Liver (tissue), 8 donors: ENCODE measurements at regions not wholly inside any gene's neighbourhood (a gene's known extent, or its start where the extent isn't known, plus 50 kb on each side); places are given as distances from the start of the nearest gene placed in this dataset.

Experiments
- DNase-seq: peaks from one replicate; pipeline ENCODE4 v3.0.0-alpha.2; 2017; ENCODE audit warnings: low spot score
- H3K27ac ChIP-seq, 2 donors: one replicate each; pipeline ENCODE4 v1.7.0; 2013; ENCODE audit warnings: inconsistent platforms in 2 of 2, low read length in 2 of 2, control low read depth in 1 of 2, low read depth in 1 of 2, mild to moderate bottlenecking in 1 of 2
- H3K27me3 ChIP-seq, 4 donors: one replicate each; pipeline versions ENCODE4 v1.6.1 to v1.7.0; 2013; ENCODE audit warnings: low read length in 3 of 4, inconsistent platforms in 1 of 4, mild to moderate bottlenecking in 1 of 4, moderate library complexity in 1 of 4; ENCODE audit not compliant: control insufficient read depth in 4 of 4, insufficient read depth in 4 of 4
- H3K36me3 ChIP-seq, 4 donors: one replicate each; pipeline versions ENCODE4 v1.6.1 to v1.7.0; 2013; ENCODE audit warnings: low read length in 3 of 4, mild to moderate bottlenecking in 3 of 4, low read depth in 1 of 4, moderate library complexity in 1 of 4; ENCODE audit not compliant: control insufficient read depth in 4 of 4, insufficient read depth in 3 of 4
- H3K4me1 ChIP-seq, 4 donors: one replicate each; pipeline versions ENCODE4 v1.6.1 to v1.7.0; 2013; ENCODE audit warnings: low read length in 3 of 4, mild to moderate bottlenecking in 3 of 4, moderate library complexity in 1 of 4; ENCODE audit not compliant: control insufficient read depth in 4 of 4, insufficient read depth in 4 of 4
- H3K4me3 ChIP-seq, 3 donors: one replicate each; pipeline versions ENCODE4 v1.6.1 to v1.7.0; 2013; ENCODE audit warnings: low read length in 3 of 3, control low read depth in 1 of 3, low read depth in 1 of 3, mild to moderate bottlenecking in 1 of 3
- H3K9ac ChIP-seq, 2 donors: one replicate each; pipeline ENCODE4 v1.7.0; 2013; ENCODE audit warnings: low read length in 2 of 2, mild to moderate bottlenecking in 2 of 2, moderate library complexity in 2 of 2, control low read depth in 1 of 2, low read depth in 1 of 2
- H3K9me3 ChIP-seq, 4 donors: one replicate each; pipeline versions ENCODE4 v1.6.1 to v1.7.0; 2013; ENCODE audit warnings: low read length in 3 of 4; ENCODE audit not compliant: control insufficient read depth in 4 of 4
- ATF3 ChIP-seq: IDR thresholded peaks from 2 replicates; pipeline ENCODE4 v1.6.1; 2016; ENCODE audit warnings: antibody characterized with exemption
- CTCF ChIP-seq: fragments of 150-350 bp; IDR thresholded peaks from 2 replicates; pipeline ENCODE4 v1.5.1; 2017; ENCODE audit warnings: improper control_type of control experiment, low read depth, low read length; ENCODE audit not compliant: missing input control
- EGR1 ChIP-seq, 2 donors: IDR thresholded peaks; 2 replicates each; pipeline ENCODE4 v1.6.1; 2016 to 2018; ENCODE audit warnings: antibody characterized with exemption in 2 of 2, low read depth in 2 of 2
- FOXA1 ChIP-seq: IDR thresholded peaks from 2 replicates; pipeline ENCODE4 v1.6.1; 2016; ENCODE audit warnings: antibody characterized with exemption
- FOXA2 ChIP-seq: IDR thresholded peaks from 2 replicates; pipeline ENCODE4 v1.6.1; 2016; ENCODE audit warnings: antibody characterized with exemption
- GABPA ChIP-seq, 2 donors: IDR thresholded peaks in 1 of 2; conservative IDR thresholded peaks in 1 of 2; 2 replicates each; pipeline ENCODE4 v1.6.1; 2016; ENCODE audit warnings: antibody characterized with exemption in 2 of 2, mild to moderate bottlenecking in 1 of 2, moderate library complexity in 1 of 2
- HNF4A ChIP-seq, 2 donors: conservative IDR thresholded peaks; 2 replicates each; pipeline ENCODE4 v1.6.1; 2016; ENCODE audit warnings: antibody characterized with exemption in 2 of 2, mild to moderate bottlenecking in 2 of 2
- HNF4G ChIP-seq: IDR thresholded peaks from 2 replicates; pipeline ENCODE4 v1.6.1; 2016; ENCODE audit warnings: antibody characterized with exemption
- JUND ChIP-seq, 2 donors: IDR thresholded peaks; 2 replicates each; pipeline ENCODE4 v1.6.1; 2016; ENCODE audit warnings: antibody characterized with exemption in 2 of 2
- MAX ChIP-seq: IDR thresholded peaks from 2 replicates; pipeline ENCODE4 v1.6.1; 2016; ENCODE audit warnings: antibody characterized with exemption
- NR2F2 ChIP-seq: IDR thresholded peaks from 2 replicates; pipeline ENCODE4 v1.6.1; 2016; ENCODE audit warnings: antibody characterized with exemption
- RAD21 ChIP-seq, 2 donors: IDR thresholded peaks; 2 replicates each; pipeline ENCODE4 v1.6.1; 2016; ENCODE audit warnings: antibody characterized with exemption in 2 of 2, mild to moderate bottlenecking in 2 of 2
- REST ChIP-seq: IDR thresholded peaks from 2 replicates; pipeline ENCODE4 v1.6.1; 2016; ENCODE audit warnings: antibody characterized with exemption, mild to moderate bottlenecking
- RXRA ChIP-seq, 2 donors: IDR thresholded peaks; 2 replicates each; pipeline ENCODE4 v1.6.1; 2017 to 2018; ENCODE audit warnings: antibody characterized with exemption in 2 of 2, mild to moderate bottlenecking in 1 of 2
- SP1 ChIP-seq: IDR thresholded peaks from 2 replicates; pipeline ENCODE4 v1.6.1; 2018; ENCODE audit warnings: antibody characterized with exemption, mild to moderate bottlenecking
- TAF1 ChIP-seq: conservative IDR thresholded peaks from 2 replicates; pipeline ENCODE4 v1.6.1; 2016; ENCODE audit warnings: antibody characterized with exemption, mild to moderate bottlenecking
- YY1 ChIP-seq: IDR thresholded peaks from 2 replicates; pipeline ENCODE4 v1.6.1; 2016; ENCODE audit warnings: antibody characterized with exemption, mild to moderate bottlenecking
- ZBTB33 ChIP-seq: IDR thresholded peaks from 2 replicates; pipeline ENCODE4 v1.6.1; 2016; ENCODE audit warnings: antibody characterized with exemption
- WGBS: extraction: QIAGEN DNeasy Blood & Tissue Kit; methylation state at CpG from one replicate; pipeline ENCODE4 v1.1.7; 2013; 5-methylcytosine and 5-hydroxymethylcytosine counted together
- donor health status: healthy.
- donor health status: healthy.
- donor health status: healthy.
- donor health status: healthy.
- donor health status: healthy.

- TF ChIP-seq ATF3: no peak
- no peak for TF ChIP-seq MAX
- no peak for TF ChIP-seq YY1
- no peak for TF ChIP-seq JUND (IDR thresholded peaks at IDR 0.05)
- no peak for TF ChIP-seq RXRA (IDR thresholded peaks at IDR 0.05)
- no peak for TF ChIP-seq CTCF
- TF ChIP-seq SP1: no peak
- no peak for TF ChIP-seq GABPA (IDR thresholded peaks at IDR 0.05 in 1 of 2, conservative IDR thresholded peaks at IDR 0.05 in 1 of 2)
These were observed 362.6 kb downstream of the BCL11B start (continued) for GRCh38 chr14:98909251-98909944.

- no peaks in the 10 kb centered on the region for H3K9me3 ChIP-seq
- no peak overlapping the region for H3K27ac ChIP-seq
- DNase-seq: no peak
- no peak overlapping the region for H3K9ac ChIP-seq
- H3K27me3 ChIP-seq: peaks cover 0 to 4% (median 0%) of the 10 kb centered on the region in 4 donors
- 64% methylated on average over 3 of the region's 3 CpGs for WGBS
- H3K36me3 ChIP-seq: no peaks in the 10 kb centered on the region
- H3K4me1 ChIP-seq: no peaks in the 10 kb centered on the region
- TF ChIP-seq MAX (no peak), CTCF (no peak), SP1 (no peak), HNF4G (no peak), NR2F2 (no peak), RAD21 (IDR thresholded peaks at IDR 0.05) (no peak), REST (no peak), EGR1 (IDR thresholded peaks at IDR 0.05; ENCODE audit: low read depth in 2 of 2) (no peak), YY1 (no peak), FOXA2 (no peak), ATF3 (no peak), JUND (IDR thresholded peaks at IDR 0.05) (no peak), GABPA (IDR thresholded peaks at IDR 0.05 in 1 of 2, conservative IDR thresholded peaks at IDR 0.05 in 1 of 2) (no peak), ZBTB33 (no peak), FOXA1 (no peak), TAF1 (no peak), HNF4A (conservative IDR thresholded peaks at IDR 0.05) (no peak)
- no peak overlapping the region for H3K4me3 ChIP-seq
These were observed 361.9 kb downstream of the BCL11B start for GRCh38 chr14:98910061-98910460.
